Spleen (tissue), 7 donors: ENCODE measurements at regions not wholly inside any gene's neighbourhood (a gene's known extent, or its start where the extent isn't known, plus 50 kb on each side); places are given as distances from the start of the nearest gene placed in this dataset.

Experiments
- POLR2A ChIP-seq, 3 donors: fragments of 450-650 bp; IDR thresholded peaks; one replicate each; pipeline ENCODE4 v1.5.1; 2017; ENCODE audit warnings: antibody characterized with exemption in 3 of 3, mild to moderate bottlenecking in 1 of 3
- POLR2AphosphoS5 ChIP-seq, 3 donors: sonication (generic); formaldehyde crosslinking; IDR thresholded peaks; one replicate each; pipeline ENCODE4 v1.5.1; 2017; ENCODE audit warnings: antibody characterized with exemption in 3 of 3
- TF ChIP-seq, protein P1 (sequence below), 11 experiments: fragments of 200-600 bp in 7 of 11; fragments of 450-650 bp in 4 of 11; sonication (generic) in 4 of 11; IDR thresholded peaks in 8 of 11; conservative IDR thresholded peaks in 3 of 11; 1 replicate in 7 of 11; 2 replicates in 4 of 11; pipeline versions ENCODE4 v1.4.0 to v1.8.0; 2016 to 2021; ENCODE audit warnings: antibody characterized with exemption in 11 of 11, inconsistent platforms in 4 of 11, mild to moderate bottlenecking in 1 of 11
- donor health status: DM: no; HTN: no; CAD: no; lungs with moderate emphysema.
- donor health status: DM: no; HTN: no; CAD: no.
- donor health status: DM: no; HTN: no; CAD: no.

DNA sequence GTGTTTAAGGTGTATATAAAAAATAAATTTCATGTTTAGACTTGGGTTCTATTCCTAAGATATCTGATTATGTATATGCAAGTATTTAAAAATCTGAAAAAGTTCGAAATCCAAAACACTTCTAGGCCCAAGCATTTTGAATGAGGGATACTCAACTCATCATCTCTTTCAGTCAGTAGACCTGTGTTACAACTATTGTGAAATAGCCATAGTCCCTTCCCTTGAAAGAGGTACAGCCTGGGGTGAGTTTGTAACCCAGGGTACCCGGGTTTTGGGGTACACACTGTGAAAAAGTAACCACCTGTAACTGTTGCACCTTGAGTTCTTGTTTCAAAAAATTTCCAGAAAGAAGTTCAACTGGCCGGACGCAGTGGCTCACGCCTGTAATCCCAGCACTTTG is 76.6 kb upstream of the DOK5 start:
- TF ChIP-seq, protein P1, sequence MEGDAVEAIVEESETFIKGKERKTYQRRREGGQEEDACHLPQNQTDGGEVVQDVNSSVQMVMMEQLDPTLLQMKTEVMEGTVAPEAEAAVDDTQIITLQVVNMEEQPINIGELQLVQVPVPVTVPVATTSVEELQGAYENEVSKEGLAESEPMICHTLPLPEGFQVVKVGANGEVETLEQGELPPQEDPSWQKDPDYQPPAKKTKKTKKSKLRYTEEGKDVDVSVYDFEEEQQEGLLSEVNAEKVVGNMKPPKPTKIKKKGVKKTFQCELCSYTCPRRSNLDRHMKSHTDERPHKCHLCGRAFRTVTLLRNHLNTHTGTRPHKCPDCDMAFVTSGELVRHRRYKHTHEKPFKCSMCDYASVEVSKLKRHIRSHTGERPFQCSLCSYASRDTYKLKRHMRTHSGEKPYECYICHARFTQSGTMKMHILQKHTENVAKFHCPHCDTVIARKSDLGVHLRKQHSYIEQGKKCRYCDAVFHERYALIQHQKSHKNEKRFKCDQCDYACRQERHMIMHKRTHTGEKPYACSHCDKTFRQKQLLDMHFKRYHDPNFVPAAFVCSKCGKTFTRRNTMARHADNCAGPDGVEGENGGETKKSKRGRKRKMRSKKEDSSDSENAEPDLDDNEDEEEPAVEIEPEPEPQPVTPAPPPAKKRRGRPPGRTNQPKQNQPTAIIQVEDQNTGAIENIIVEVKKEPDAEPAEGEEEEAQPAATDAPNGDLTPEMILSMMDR (IDR thresholded peaks at IDR 0.05 in 8 of 11, conservative IDR thresholded peaks at IDR 0.05 in 3 of 11) = no peak
- TF ChIP-seq POLR2AphosphoS5 (IDR thresholded peaks at IDR 0.05) (no peak), POLR2A (IDR thresholded peaks at IDR 0.05) (no peak)
